ENCODE measurements at regions not wholly inside any gene's neighbourhood (a gene's known extent, or its start where the extent isn't known, plus 50 kb on each side); places are given as distances from the start of the nearest gene placed in this dataset.
A peak's percentile ranks its signal among the peaks of the same experiment; 100 is the strongest.

GRCh38 chr7:25930492-25931048, 221.4 kb upstream of the NFE2L3 start:
- DNase-seq = no peak

GRCh38 chr7:25931156-25931555, 220.8 kb upstream of the NFE2L3 start:
- DNase-seq = no peak

GRCh38 chr7:25933921-25934320, 218.1 kb upstream of the NFE2L3 start:
- no peak for DNase-seq

GRCh38 chr7:25940086-25940906, 211.7 kb upstream of the NFE2L3 start:
- no peak for DNase-seq

- no peak for DNase-seq
Measured at GRCh38 chr7:25944777-25945515, 207.1 kb upstream of the NFE2L3 start.

GRCh38 chr7:25945608-25946007, 206.4 kb upstream of the NFE2L3 start:
- DNase-seq = no peak

GRCh38 chr7:25946181-25946580, 205.8 kb upstream of the NFE2L3 start:
- no peak for DNase-seq

GRCh38 chr7:25947669-25948516, 204.1 kb upstream of the NFE2L3 start:
- no peak for DNase-seq

- DNase-seq = no peak
Measured at GRCh38 chr7:25949736-25950487, 202.1 kb upstream of the NFE2L3 start.

GRCh38 chr7:25950488-25951413, 201.2 kb upstream of the NFE2L3 start:
- peak; percentile 92 for DNase-seq

- DNase-seq = no peak
Measured at GRCh38 chr7:25951414-25952260, 200.4 kb upstream of the NFE2L3 start.

- DNase-seq = no peak
Measured at GRCh38 chr7:25952261-25953057, 199.5 kb upstream of the NFE2L3 start.

GRCh38 chr7:25953859-25954258, 198.1 kb upstream of the NFE2L3 start:
- DNase-seq = no peak

- no peak for DNase-seq
Measured at GRCh38 chr7:25954395-25954794, 197.6 kb upstream of the NFE2L3 start.

GRCh38 chr7:25959168-25959734, 192.7 kb upstream of the NFE2L3 start:
- no peak for DNase-seq

GRCh38 chr7:25963733-25964132, 188.3 kb upstream of the NFE2L3 start:
- DNase-seq = no peak

- no peak for DNase-seq
Measured at GRCh38 chr7:25964483-25964991, 187.5 kb upstream of the NFE2L3 start.

GRCh38 chr7:25965405-25966123, 186.4 kb upstream of the NFE2L3 start:
- DNase-seq = no peak

All from CD4-positive, alpha-beta T cell treated with Interleukin-4 for 4 hours (primary cell).